ENCODE measurements at regions not wholly inside any gene's neighbourhood (a gene's known extent, or its start where the extent isn't known, plus 50 kb on each side); places are given as distances from the start of the nearest gene placed in this dataset.

DNA sequence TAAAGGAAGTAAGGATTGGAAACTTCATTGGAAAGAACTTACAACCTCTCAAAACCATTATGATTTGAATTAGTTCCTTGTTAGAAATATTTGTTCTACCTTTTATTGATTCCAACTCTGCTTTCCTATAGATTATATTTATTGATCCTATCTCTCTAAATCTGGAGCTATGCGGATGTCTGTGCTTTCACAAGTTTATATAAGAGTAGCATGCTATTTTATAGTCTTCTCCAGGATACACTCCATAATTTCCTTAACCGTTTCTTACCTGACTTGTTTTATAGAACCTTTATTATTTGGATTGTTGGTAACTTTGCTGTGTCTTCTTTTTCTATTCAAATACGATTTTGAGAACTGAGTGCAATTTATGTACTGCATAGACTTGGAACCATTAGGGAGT is 668.1 kb downstream of the RAPGEF2 start:
- no peak for TF ChIP-seq POLR2A (IDR thresholded peaks at IDR 0.05; ENCODE audit: low read length)
- no peak for TF ChIP-seq GATA1 (IDR thresholded peaks at IDR 0.05; ENCODE audit: low read depth, low read length)

Measured in erythroblast (primary cell).